GM20000 (cell line): ENCODE measurements at regions not wholly inside any gene's neighbourhood (a gene's known extent, or its start where the extent isn't known, plus 50 kb on each side); places are given as distances from the start of the nearest gene placed in this dataset.

Experiments used
- DNase-seq: peaks from one replicate; pipeline ENCODE4 v3.0.0; 2012; ENCODE audit warnings: low spot score
- TF ChIP-seq, protein P1 (sequence below): IDR thresholded peaks from 2 replicates; pipeline ENCODE4 v1.5.1; 2012; ENCODE audit warnings: mild to moderate bottlenecking, control low read depth; ENCODE audit errors: extremely low read depth, missing control alignments

DNA sequence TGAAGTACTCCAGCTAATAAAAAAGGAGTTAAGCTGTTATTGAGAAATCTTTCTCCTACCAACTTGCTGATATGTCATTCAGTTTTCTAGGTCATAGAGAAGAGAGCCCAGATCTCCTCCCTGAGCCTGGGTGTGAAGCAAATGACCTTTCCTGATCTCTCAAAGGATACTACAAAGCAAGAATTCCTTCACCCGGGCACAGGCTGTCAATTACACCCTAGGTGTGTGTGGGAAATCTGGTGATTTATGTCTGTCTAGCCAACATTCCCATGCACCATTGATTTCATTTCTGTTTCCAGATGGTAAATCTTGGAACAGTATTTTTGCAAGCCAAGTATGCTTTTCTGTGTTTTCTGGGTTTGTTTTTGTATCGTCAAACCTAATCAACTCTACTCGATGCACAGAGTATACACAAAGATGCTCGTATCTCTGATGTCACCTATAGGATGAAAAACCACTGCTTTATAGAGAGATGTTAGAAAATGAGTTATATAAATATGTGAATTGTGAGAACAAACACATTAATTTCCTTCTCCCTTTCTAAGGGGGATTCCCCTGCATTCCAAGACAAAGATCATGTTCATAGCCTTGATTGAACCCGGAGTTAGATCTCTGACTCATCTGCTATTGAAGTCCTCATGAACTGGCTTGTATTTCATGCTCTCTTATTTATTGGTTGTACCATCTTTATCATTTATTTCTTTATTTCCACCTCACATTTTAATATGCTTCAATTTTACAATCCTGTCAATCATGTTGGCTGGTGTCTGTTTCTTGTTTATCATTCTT is 1037.4 kb downstream of the NLGN4Y start:
- TF ChIP-seq, protein P1, sequence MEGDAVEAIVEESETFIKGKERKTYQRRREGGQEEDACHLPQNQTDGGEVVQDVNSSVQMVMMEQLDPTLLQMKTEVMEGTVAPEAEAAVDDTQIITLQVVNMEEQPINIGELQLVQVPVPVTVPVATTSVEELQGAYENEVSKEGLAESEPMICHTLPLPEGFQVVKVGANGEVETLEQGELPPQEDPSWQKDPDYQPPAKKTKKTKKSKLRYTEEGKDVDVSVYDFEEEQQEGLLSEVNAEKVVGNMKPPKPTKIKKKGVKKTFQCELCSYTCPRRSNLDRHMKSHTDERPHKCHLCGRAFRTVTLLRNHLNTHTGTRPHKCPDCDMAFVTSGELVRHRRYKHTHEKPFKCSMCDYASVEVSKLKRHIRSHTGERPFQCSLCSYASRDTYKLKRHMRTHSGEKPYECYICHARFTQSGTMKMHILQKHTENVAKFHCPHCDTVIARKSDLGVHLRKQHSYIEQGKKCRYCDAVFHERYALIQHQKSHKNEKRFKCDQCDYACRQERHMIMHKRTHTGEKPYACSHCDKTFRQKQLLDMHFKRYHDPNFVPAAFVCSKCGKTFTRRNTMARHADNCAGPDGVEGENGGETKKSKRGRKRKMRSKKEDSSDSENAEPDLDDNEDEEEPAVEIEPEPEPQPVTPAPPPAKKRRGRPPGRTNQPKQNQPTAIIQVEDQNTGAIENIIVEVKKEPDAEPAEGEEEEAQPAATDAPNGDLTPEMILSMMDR, result no peak
- DNase-seq, result no peak

DNA sequence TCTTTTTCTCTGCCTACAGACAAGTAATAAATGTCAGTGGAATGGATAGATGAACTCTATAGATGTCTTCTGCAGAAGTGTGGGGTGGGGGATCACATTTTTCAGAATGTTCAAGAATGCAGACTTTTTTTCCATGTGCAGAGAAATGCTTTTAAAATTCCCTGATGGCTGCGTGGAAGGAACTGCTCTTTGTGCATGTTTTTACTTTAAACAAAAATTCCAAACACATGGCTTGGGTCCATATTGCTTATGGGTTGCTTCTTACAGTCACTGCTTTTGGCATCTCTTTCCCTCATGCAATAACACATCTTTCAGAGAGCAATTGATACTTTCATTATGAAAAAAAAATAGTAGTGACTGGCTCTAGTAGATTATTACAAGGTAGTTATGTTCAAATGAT is 1053.6 kb downstream of the NLGN4Y start:
- TF ChIP-seq, protein P1, result no peak
- no peak for DNase-seq

DNA sequence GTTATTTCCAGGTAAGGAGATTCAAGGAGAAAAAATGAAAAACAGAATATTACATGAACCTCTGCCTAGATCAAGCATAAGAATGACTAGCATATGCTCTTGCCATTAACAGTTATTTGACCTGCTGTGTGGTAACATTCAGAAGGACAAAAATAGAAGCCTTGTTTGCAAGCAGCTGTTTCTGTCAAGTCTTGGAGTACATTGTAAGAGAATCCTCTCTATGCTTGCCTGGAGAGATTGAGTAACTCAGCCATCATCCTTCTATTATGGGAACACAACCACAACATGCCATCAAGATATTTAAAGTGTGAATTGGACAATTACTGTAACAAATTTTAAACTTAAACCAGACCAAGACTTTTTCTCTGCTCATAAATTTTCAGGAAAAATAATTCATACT is 1054.4 kb downstream of the NLGN4Y start:
- DNase-seq, result no peak

DNA sequence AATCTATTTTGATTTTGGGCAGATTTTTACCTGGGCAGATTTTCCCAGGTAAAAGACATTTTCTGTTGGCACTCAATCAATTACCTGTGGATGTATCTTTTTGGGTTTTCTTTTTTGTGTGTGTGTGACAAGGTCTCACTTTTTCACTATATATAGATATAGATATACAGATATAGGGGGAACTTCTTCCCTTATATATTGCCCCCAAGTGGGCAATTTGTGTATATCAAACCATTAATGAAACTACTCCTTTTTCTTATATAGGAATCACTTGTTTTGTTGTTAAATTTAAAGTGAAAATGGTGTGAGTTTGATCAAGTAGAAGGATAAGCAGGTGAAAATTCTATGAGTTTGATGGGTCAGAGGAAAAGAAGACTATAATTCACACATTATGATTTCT is 1054.9 kb downstream of the NLGN4Y start:
- TF ChIP-seq, protein P1, result no peak
- no peak for DNase-seq

More for the DNA sequence above, 1054.4 kb downstream of the NLGN4Y start:
- TF ChIP-seq, protein P1, result no peak

DNA sequence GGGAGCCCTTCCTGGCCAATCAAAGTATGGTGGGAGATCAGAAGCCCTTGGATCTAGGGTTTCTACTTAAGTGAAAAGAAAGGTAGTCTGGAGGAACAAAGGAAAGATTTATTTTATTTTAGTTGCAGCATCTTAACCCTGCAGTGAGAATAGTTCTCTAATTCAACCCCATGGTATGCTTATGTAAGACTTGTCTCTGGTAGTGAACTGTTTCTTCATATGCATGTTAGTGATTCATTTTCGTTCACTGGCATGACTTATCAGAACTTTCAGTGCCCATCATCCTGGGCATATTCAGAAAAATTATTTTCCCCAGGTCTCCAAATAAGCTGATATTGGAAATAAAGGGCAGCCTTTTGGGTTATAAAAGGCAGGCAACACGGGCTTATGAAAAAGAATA is 1058.8 kb downstream of the NLGN4Y start:
- TF ChIP-seq, protein P1, result no peak
- no peak for DNase-seq

DNA sequence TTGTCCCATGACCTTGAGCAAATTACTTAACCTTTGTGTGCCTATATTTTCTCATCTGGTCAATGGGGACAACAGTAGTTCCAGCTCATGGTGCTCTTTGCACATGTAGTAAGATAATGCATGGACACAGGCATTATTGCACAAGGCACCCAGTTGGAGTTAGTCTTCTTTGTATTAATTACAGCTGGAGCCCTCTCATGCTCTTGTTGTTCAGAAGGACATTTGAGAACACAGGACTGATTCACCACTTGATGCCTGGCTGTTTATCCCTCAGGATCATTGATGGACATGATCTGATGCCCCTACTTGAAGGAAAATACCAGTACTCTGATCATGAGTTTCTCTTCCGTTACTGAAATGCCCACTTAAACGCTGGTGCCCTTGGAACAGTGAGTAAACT is 1068.6 kb downstream of the NLGN4Y start:
- TF ChIP-seq, protein P1, result no peak
- DNase-seq, result no peak

DNA sequence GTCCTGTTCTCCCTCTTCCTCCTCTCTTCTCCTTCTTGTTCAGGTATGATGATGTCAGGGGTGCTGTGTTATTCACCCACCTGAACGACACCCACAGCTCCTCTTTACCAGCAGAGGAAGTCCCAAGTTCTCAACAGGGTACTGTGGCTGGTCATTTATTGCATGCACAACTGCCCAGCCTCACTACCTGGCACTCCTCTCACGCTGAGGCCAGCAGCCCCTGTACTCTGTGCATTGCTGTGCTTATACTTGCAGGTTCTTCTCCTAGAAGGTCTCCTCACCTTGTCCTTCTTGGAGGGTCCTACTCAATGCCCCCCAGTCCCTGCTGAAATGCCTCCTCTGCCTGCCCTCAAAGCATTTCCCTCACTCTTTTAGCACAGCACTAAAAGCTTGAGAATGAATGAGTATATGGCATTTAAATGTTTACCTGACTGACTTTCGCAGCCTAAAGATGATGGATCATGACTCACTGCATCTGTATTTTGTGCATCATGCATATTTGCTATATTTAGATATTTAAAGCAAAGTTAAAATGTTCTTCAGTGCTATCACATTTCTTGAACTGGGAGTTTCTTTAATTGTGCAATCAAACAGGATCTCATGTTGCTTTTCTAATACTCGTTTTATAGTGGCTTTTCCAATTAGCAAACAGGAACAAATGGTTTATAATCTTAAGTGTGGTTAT is 1069.3 kb downstream of the NLGN4Y start:
- TF ChIP-seq, protein P1, result no peak
- no peak for DNase-seq
